HEK293 (cell line): ENCODE measurements at regions not wholly inside any gene's neighbourhood (a gene's known extent, or its start where the extent isn't known, plus 50 kb on each side); places are given as distances from the start of the nearest gene placed in this dataset.
A peak's percentile ranks its signal among the peaks of the same experiment; 100 is the strongest.
"Not testable (repeated sequence)": the region's sequence is repeated elsewhere in the genome, so short reads cannot be mapped to it uniquely, and the experiment has no call there.

Experiments
- CTCF ChIA-PET: fragments of 350-600 bp; formaldehyde crosslinking; extraction: SDS; loops from one replicate; lab custom pipeline; 2021; ENCODE audit warnings: antibody characterized with exemption; lab: Yijun Ruan, JAX
- POLR2A ChIA-PET: fragments of 300-600 bp; formaldehyde crosslinking; extraction: SDS; loops from one replicate; lab custom pipeline; 2020; ENCODE audit warnings: antibody characterized with exemption, inconsistent platforms; lab: Yijun Ruan, JAX
- H3K27ac ChIP-seq: fragments of 200-500 bp; sonication (Bioruptor generic); 2 replicates; pipeline ENCODE4 v1.5.1; 2014; ENCODE audit warnings: low read depth, low read length, control low read depth, inconsistent platforms; ENCODE audit errors: extremely low read depth
- H3K36me3 ChIP-seq, 2 experiments: fragments of 200-500 bp in 1 of 2; sonication (Bioruptor generic) in 1 of 2; 1 replicate in 1 of 2; 2 replicates in 1 of 2; pipeline ENCODE4 v1.5.1; 2014 to 2017; ENCODE audit warnings: inconsistent platforms in 2 of 2, low read length in 2 of 2; ENCODE audit not compliant: control insufficient read depth in 2 of 2, insufficient read depth in 1 of 2
- H3K4me1 ChIP-seq: fragments of 200-500 bp; sonication (Bioruptor generic); 2 replicates; pipeline ENCODE4 v1.5.1; 2014; ENCODE audit warnings: mild to moderate bottlenecking, low read length, inconsistent platforms; ENCODE audit not compliant: control insufficient read depth, insufficient read depth
- H3K4me3 ChIP-seq: 2 replicates; pipeline ENCODE4 v1.5.1; 2011; ENCODE audit warnings: low read depth, mild to moderate bottlenecking, control low read depth, low read length, moderate library complexity
- H3K9me3 ChIP-seq: fragments of 200-500 bp; sonication (Bioruptor generic); 2 replicates; pipeline ENCODE4 v1.5.1; 2014; ENCODE audit warnings: low read depth, low read length, inconsistent platforms; ENCODE audit not compliant: control insufficient read depth, insufficient read depth
- EGR2 ChIP-seq: fragments of 450-650 bp; formaldehyde crosslinking; IDR thresholded peaks from 2 replicates; pipeline ENCODE4 v1.5.1; 2016; ENCODE audit warnings: low read depth, missing biosample characterization, missing genetic modification characterization
- HOXD13 ChIP-seq: sonication (generic); formaldehyde crosslinking; IDR thresholded peaks from 2 replicates; pipeline ENCODE4 v1.8.0; 2022; ENCODE audit warnings: missing genetic modification reagents, borderline replicate concordance
- ZBTB8A ChIP-seq: fragments of 450-650 bp; formaldehyde crosslinking; IDR thresholded peaks from 2 replicates; pipeline ENCODE4 v1.5.1; 2016; ENCODE audit warnings: missing biosample characterization, missing genetic modification characterization
- ZIC2 ChIP-seq: fragments of 450-650 bp; formaldehyde crosslinking; IDR thresholded peaks from 2 replicates; pipeline ENCODE4 v1.5.1; 2016; ENCODE audit warnings: missing biosample characterization, missing genetic modification characterization
- ZNF133 ChIP-seq: fragments of 450-650 bp; formaldehyde crosslinking; IDR thresholded peaks from 2 replicates; pipeline ENCODE4 v1.5.1; 2016; ENCODE audit warnings: missing biosample characterization, missing genetic modification characterization
- ZNF416 ChIP-seq: fragments of 450-650 bp; formaldehyde crosslinking; IDR thresholded peaks from 2 replicates; pipeline ENCODE4 v1.5.1; 2016; ENCODE audit warnings: missing biosample characterization, missing genetic modification characterization
- ZNF433 ChIP-seq: fragments of 450-650 bp; formaldehyde crosslinking; IDR thresholded peaks from 2 replicates; pipeline ENCODE4 v1.5.1; 2016; ENCODE audit warnings: missing biosample characterization, missing genetic modification characterization, low read depth
- ZNF521 ChIP-seq: fragments of 450-650 bp; formaldehyde crosslinking; IDR thresholded peaks from 2 replicates; pipeline ENCODE4 v1.5.1; 2017; ENCODE audit warnings: missing biosample characterization, mild to moderate bottlenecking, missing genetic modification characterization
- ZNF596 ChIP-seq: fragments of 450-650 bp; IDR thresholded peaks from 2 replicates; pipeline ENCODE4 v1.5.0; 2018; ENCODE audit warnings: missing biosample characterization, mild to moderate bottlenecking, missing genetic modification characterization, moderate library complexity
- ZNF624 ChIP-seq: fragments of 450-650 bp; formaldehyde crosslinking; IDR thresholded peaks from 2 replicates; pipeline ENCODE4 v1.5.1; 2017; ENCODE audit warnings: missing biosample characterization, missing genetic modification characterization
- ZNF768 ChIP-seq: fragments of 450-650 bp; formaldehyde crosslinking; IDR thresholded peaks from 2 replicates; pipeline ENCODE4 v1.5.1; 2018; ENCODE audit warnings: missing biosample characterization, mild to moderate bottlenecking, missing genetic modification characterization
- TF ChIP-seq, protein P1 (sequence below): fragments of 450-650 bp; formaldehyde crosslinking; IDR thresholded peaks from 2 replicates; pipeline ENCODE4 v1.5.1; 2016; ENCODE audit warnings: missing biosample characterization, missing genetic modification characterization
- TF ChIP-seq, protein P2 (sequence below): fragments of 450-650 bp; formaldehyde crosslinking; IDR thresholded peaks from 2 replicates; pipeline ENCODE4 v1.5.1; 2016; ENCODE audit warnings: missing biosample characterization, missing genetic modification characterization
- TF ChIP-seq, protein P3 (sequence below): fragments of 450-650 bp; formaldehyde crosslinking; IDR thresholded peaks from 2 replicates; pipeline ENCODE4 v1.5.1; 2017; ENCODE audit warnings: missing biosample characterization, missing genetic modification characterization
- TF ChIP-seq, protein P4 (sequence below): fragments of 450-650 bp; formaldehyde crosslinking; IDR thresholded peaks from 2 replicates; pipeline ENCODE4 v1.5.1; 2016; ENCODE audit warnings: missing biosample characterization, missing genetic modification characterization, borderline replicate concordance
- TF ChIP-seq, protein P5 (sequence below): fragments of 450-650 bp; formaldehyde crosslinking; IDR thresholded peaks from 2 replicates; pipeline ENCODE4 v1.5.1; 2016; ENCODE audit warnings: missing biosample characterization, missing genetic modification characterization

DNA sequence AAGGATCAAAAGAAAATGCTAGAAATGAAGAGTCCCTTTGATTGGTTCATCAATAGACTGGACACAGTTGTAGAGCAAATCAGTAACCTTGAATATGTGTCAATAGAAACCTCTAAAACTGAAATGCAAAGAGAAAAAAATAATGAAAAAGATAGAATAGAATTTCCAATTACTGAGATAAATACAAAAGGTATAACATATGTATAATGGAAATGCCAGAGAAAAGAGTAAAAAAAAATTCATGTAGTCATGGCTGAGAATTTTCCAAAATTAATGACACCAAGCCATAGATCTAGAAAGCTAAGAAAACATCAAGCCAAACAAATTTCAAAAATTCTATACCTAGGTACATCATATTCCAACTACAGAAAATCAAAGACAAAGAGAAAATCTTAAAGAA, 62.0 kb upstream of the HGF start:
- H3K27ac ChIP-seq = no peak overlapping the region
- ChIA-PET POLR2A (no interaction called here), CTCF (interaction anchor here (0.7 to 1.3 kb wide), 2 partner anchors 29 to 894 kb away, joined by 3 to 4 read pairs; no protein-coding TSS in a partner anchor)
- no peak overlapping the region for H3K4me3 ChIP-seq
- H3K4me1 ChIP-seq = no peaks in the 10 kb centered on the region
- TF ChIP-seq ZNF133 = peak; percentile 94
- TF ChIP-seq, protein P1, sequence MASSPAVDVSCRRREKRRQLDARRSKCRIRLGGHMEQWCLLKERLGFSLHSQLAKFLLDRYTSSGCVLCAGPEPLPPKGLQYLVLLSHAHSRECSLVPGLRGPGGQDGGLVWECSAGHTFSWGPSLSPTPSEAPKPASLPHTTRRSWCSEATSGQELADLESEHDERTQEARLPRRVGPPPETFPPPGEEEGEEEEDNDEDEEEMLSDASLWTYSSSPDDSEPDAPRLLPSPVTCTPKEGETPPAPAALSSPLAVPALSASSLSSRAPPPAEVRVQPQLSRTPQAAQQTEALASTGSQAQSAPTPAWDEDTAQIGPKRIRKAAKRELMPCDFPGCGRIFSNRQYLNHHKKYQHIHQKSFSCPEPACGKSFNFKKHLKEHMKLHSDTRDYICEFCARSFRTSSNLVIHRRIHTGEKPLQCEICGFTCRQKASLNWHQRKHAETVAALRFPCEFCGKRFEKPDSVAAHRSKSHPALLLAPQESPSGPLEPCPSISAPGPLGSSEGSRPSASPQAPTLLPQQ = no peak
- TF ChIP-seq, all 188 proteins: peak for 1
- Histone ChIP-seq H3K36me3 (no peaks in the 10 kb centered on the region), H3K9me3 (no peaks in the 10 kb centered on the region; the same call in 1 of the 2 replicates)

DNA sequence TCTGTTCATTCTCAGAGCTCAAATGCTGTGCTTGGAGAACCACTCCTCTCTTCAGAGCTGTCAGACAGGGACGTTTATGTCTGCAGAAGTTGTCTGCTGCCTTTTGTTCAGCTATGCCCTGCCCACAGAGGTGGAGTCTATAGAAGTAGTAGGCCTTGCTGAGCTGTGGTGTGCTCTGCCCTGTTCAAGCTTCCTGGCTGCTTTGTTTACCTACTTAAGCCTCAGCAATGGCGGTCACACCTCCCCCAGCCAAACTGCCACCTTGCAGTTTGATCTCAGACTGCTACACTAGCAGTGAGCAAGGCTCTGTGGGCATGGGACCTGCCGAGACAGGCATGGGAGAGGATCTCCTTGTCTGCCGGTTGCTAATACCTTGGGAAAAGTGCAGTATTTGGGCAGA, 59.7 kb upstream of the HGF start:
- H3K36me3 ChIP-seq, POLR2A ChIA-PET, H3K4me1 ChIP-seq, CTCF ChIA-PET, H3K27ac ChIP-seq, H3K4me3 ChIP-seq, H3K9me3 ChIP-seq: not testable (repeated sequence)

DNA sequence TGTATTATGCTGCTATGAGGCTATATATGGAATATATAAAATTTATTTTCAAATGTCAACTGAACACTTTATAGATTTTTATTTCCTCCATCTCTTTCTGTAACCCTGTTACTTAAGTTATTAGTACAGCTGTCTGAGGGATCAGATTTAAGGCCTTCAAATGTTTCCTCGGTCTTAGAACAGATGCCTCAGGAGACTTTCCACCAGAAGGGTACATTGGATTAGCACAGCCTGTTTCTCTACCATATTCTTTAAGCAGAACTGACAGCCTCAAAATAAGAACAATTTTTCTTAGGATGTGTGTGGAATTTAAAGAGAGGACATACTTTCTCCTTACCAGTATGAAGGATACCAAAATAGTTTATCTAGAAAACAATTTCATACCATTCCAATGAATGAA, 53.0 kb upstream of the HGF start:
- Histone ChIP-seq H3K36me3 (no peaks in the 10 kb centered on the region), H3K4me3 (no peak overlapping the region), H3K27ac (no peak overlapping the region), H3K9me3 (no peaks in the 10 kb centered on the region), H3K4me1 (no peaks in the 10 kb centered on the region)
- TF ChIP-seq, protein P2, sequence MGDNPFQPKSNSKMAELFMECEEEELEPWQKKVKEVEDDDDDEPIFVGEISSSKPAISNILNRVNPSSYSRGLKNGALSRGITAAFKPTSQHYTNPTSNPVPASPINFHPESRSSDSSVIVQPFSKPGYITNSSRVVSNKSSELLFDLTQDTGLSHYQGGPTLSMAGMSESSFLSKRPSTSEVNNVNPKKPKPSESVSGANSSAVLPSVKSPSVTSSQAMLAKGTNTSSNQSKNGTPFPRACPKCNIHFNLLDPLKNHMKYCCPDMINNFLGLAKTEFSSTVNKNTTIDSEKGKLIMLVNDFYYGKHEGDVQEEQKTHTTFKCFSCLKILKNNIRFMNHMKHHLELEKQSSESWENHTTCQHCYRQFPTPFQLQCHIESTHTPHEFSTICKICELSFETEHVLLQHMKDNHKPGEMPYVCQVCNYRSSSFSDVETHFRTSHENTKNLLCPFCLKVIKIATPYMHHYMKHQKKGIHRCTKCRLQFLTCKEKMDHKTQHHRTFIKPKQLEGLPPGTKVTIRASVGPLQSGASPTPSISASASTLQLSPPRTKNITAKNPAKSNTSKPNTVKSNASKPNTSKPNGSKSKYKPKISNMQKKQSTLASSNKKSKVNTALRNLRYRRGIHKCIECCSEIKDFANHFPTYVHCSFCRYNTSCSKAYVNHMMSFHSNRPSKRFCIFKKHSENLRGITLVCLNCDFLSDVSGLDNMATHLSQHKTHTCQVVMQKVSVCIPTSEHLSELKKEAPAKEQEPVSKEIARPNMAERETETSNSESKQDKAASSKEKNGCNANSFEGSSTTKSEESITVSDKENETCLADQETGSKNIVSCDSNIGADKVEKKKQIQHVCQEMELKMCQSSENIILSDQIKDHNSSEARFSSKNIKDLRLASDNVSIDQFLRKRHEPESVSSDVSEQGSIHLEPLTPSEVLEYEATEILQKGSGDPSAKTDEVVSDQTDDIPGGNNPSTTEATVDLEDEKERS (tag by site-specific recombination) = no peak
- no peak for TF ChIP-seq ZNF768 (tag by site-specific recombination)
- TF ChIP-seq, protein P3, sequence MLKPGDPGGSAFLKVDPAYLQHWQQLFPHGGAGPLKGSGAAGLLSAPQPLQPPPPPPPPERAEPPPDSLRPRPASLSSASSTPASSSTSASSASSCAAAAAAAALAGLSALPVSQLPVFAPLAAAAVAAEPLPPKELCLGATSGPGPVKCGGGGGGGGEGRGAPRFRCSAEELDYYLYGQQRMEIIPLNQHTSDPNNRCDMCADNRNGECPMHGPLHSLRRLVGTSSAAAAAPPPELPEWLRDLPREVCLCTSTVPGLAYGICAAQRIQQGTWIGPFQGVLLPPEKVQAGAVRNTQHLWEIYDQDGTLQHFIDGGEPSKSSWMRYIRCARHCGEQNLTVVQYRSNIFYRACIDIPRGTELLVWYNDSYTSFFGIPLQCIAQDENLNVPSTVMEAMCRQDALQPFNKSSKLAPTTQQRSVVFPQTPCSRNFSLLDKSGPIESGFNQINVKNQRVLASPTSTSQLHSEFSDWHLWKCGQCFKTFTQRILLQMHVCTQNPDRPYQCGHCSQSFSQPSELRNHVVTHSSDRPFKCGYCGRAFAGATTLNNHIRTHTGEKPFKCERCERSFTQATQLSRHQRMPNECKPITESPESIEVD (tag by site-specific recombination) = no peak
- TF ChIP-seq, protein P4, sequence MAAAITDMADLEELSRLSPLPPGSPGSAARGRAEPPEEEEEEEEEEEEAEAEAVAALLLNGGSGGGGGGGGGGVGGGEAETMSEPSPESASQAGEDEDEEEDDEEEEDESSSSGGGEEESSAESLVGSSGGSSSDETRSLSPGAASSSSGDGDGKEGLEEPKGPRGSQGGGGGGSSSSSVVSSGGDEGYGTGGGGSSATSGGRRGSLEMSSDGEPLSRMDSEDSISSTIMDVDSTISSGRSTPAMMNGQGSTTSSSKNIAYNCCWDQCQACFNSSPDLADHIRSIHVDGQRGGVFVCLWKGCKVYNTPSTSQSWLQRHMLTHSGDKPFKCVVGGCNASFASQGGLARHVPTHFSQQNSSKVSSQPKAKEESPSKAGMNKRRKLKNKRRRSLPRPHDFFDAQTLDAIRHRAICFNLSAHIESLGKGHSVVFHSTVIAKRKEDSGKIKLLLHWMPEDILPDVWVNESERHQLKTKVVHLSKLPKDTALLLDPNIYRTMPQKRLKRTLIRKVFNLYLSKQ (tag by site-specific recombination) = no peak
- TF ChIP-seq, protein P5, sequence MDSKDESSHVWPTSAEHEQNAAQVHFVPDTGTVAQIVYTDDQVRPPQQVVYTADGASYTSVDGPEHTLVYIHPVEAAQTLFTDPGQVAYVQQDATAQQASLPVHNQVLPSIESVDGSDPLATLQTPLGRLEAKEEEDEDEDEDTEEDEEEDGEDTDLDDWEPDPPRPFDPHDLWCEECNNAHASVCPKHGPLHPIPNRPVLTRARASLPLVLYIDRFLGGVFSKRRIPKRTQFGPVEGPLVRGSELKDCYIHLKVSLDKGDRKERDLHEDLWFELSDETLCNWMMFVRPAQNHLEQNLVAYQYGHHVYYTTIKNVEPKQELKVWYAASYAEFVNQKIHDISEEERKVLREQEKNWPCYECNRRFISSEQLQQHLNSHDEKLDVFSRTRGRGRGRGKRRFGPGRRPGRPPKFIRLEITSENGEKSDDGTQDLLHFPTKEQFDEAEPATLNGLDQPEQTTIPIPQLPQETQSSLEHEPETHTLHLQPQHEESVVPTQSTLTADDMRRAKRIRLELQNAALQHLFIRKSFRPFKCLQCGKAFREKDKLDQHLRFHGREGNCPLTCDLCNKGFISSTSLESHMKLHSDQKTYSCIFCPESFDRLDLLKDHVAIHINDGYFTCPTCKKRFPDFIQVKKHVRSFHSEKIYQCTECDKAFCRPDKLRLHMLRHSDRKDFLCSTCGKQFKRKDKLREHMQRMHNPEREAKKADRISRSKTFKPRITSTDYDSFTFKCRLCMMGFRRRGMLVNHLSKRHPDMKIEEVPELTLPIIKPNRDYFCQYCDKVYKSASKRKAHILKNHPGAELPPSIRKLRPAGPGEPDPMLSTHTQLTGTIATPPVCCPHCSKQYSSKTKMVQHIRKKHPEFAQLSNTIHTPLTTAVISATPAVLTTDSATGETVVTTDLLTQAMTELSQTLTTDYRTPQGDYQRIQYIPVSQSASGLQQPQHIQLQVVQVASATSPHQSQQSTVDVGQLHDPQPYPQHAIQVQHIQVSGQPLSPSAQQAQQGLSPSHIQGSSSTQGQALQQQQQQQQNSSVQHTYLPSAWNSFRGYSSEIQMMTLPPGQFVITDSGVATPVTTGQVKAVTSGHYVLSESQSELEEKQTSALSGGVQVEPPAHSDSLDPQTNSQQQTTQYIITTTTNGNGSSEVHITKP (tag by site-specific recombination) = no peak
- TF ChIP-seq ZNF521 (tag by site-specific recombination) = no peak
- no peak for TF ChIP-seq ZNF596 (tag by site-specific recombination)
- TF ChIP-seq ZNF433 (tag by site-specific recombination) = no peak
- no peak for TF ChIP-seq ZNF416 (tag by site-specific recombination)
- no peak for TF ChIP-seq ZNF624
- TF ChIP-seq ZIC2 (tag by site-specific recombination) = no peak
- TF ChIP-seq ZBTB8A (tag by site-specific recombination) = no peak
- no peak for TF ChIP-seq EGR2 (tag by site-specific recombination)
- no peak for TF ChIP-seq HOXD13 (CRISPR knock-in tag)
- POLR2A ChIA-PET = no interaction called here
- CTCF ChIA-PET = no interaction called here
